Heart right ventricle (tissue), 16 donors: ENCODE measurements at regions not wholly inside any gene's neighbourhood (a gene's known extent, or its start where the extent isn't known, plus 50 kb on each side); places are given as distances from the start of the nearest gene placed in this dataset.

ENCODE experiments used
- ATAC-seq, 8 donors: fragments of 200-7000 bp; cut with Tn5 transposase; one replicate each; pipeline ENCODE4 v1.9.1; 2020; ENCODE audit warnings: mild to moderate bottlenecking in 8 of 8, moderate library complexity in 8 of 8, moderate number of reproducible peaks in 1 of 8
- DNase-seq, 2 donors: peaks; one replicate each; pipeline ENCODE4 v3.0.0-alpha.2; 2020
- H3K27ac ChIP-seq, 10 donors: fragments of 200-600 bp; sonication (generic) in 2 of 10; one replicate each; pipeline versions ENCODE4 v1.5.0 to v1.8.0; 2020 to 2022; ENCODE audit warnings: mild to moderate bottlenecking in 3 of 10
- H3K27me3 ChIP-seq, 7 donors: fragments of 200-600 bp; one replicate each; pipeline ENCODE4 v1.8.0; 2021 to 2022; ENCODE audit warnings: mild to moderate bottlenecking in 2 of 7
- H3K36me3 ChIP-seq, 9 donors: fragments of 200-600 bp; sonication (generic) in 1 of 9; one replicate each; pipeline versions ENCODE4 v1.5.0 to v1.8.0; 2020 to 2022; ENCODE audit warnings: mild to moderate bottlenecking in 2 of 9
- H3K4me1 ChIP-seq, 9 donors: fragments of 200-600 bp; sonication (generic) in 1 of 9; one replicate each; pipeline versions ENCODE4 v1.5.0 to v1.8.0; 2020 to 2022; ENCODE audit warnings: mild to moderate bottlenecking in 4 of 9
- H3K4me3 ChIP-seq, 10 donors: fragments of 200-600 bp; sonication (generic) in 2 of 10; one replicate each; pipeline versions ENCODE4 v1.5.0 to v1.8.0; 2020 to 2022; ENCODE audit warnings: mild to moderate bottlenecking in 7 of 10, moderate library complexity in 2 of 10
- H3K9me3 ChIP-seq, 11 donors: fragments of 200-600 bp in 10 of 11; sonication (generic) in 2 of 11; one replicate each; pipeline versions ENCODE4 v1.5.0 to v1.8.0; 2013 to 2022; ENCODE audit warnings: mild to moderate bottlenecking in 2 of 11, control low read depth in 1 of 11, moderate library complexity in 1 of 11
- CTCF ChIP-seq, 9 donors: fragments of 200-600 bp; sonication (generic) in 2 of 9; IDR thresholded peaks; one replicate each; pipeline versions ENCODE4 v1.5.0 to v1.8.0; 2021 to 2022; ENCODE audit warnings: antibody characterized with exemption in 9 of 9, mild to moderate bottlenecking in 5 of 9, moderate library complexity in 1 of 9
- WGBS, 2 donors: extraction: QIAGEN DNeasy Blood & Tissue Kit; methylation state at CpG; one replicate each; pipeline ENCODE4 v1.1.7; 2013; ENCODE audit warnings: inconsistent platforms in 1 of 2; 5-methylcytosine and 5-hydroxymethylcytosine counted together
- intact Hi-C, 10 donors: fragments of 100-400 bp; cut with DNase I; formaldehyde crosslinking; loops; one replicate each; pipeline versions ENCODE4 v1.11.1 to v1.14.2; 2022
- donor health status: Arrhythmogenic right ventricular cardiomyopathy.
- donor health status: ischemic (EF 13 %, LVEDD 7.1; RV severe dilation, severe dysfunction).
- donor health status: healthy with polysubstance abuse.
- donor health status: DM: no; HTN: yes; CAD: no.
- donor health status: DM: no; HTN: no; CAD: no.
- donor health status: ischemic (EF 25% LVEDD 6.9; RV normal size, moderate dysfunction).
- donor health status: ischemic (EF 25% LVEDD 5.7; RV mildly dilated, moderate dysfunction).
- donor health status: healthy.
- donor health status: DM: yes; HTN: yes; CAD: no.
- donor health status: Ischemic cardiomyopathy.
- donor health status: ischemic (EF 35%, LVEDD 5.7; RV mildly dilated, moderate dysfunction).
- donor health status: nonischemic (EF 11% LVEDD 7.7; RV severe dilation, severe dysfunction).
- donor health status: DM: yes; HTN: yes; CAD: no.
- donor health status: PGD.
- donor health status: ischemic (EF 29% LVEDD 5.4; RV normal size, mild dysfunction).
- donor health status: nonischemic (EF 23%, LVEDD 6.1; RV moderate dilation, normal function).

GRCh38 chr22:48331266-48331665 is 1496.4 kb downstream of the BRD1 start:
- peaks cover 0 to 20% (median 16%) of the 10 kb centered on the region in 7 donors for H3K27me3 ChIP-seq
- H3K4me1 ChIP-seq = no peaks in the 10 kb centered on the region
- peaks cover 0 to 29% (median 10%) of the 10 kb centered on the region in 11 donors for H3K9me3 ChIP-seq
- no peak overlapping the region for H3K27ac ChIP-seq
- intact Hi-C loops = no loop called here
- no peaks in the 10 kb centered on the region for H3K36me3 ChIP-seq
- ATAC-seq (no peak), DNase-seq (no peak)
- WGBS, 2 donors = 81% methylated on average over 9 of the region's 9 CpGs
- no peak overlapping the region for H3K4me3 ChIP-seq
- no peak for TF ChIP-seq CTCF (IDR thresholded peaks at IDR 0.05)

GRCh38 chr22:48327721-48328120 is 1500.0 kb downstream of the BRD1 start:
- intact Hi-C loops = no loop called here

GRCh38 chr22:48323746-48324145 is 1503.9 kb downstream of the BRD1 start:
- intact Hi-C loops = no loop called here
- 85 to 90% methylated on average over 7 of the region's 7 CpGs for WGBS, 2 donors
- H3K36me3 ChIP-seq = no peaks in the 10 kb centered on the region
- no peaks in the 10 kb centered on the region for H3K4me1 ChIP-seq
- no peak overlapping the region for H3K27ac ChIP-seq
- H3K27me3 ChIP-seq = peaks cover 0 to 21% (median 11%) of the 10 kb centered on the region in 7 donors
- no peak overlapping the region for H3K4me3 ChIP-seq
- ATAC-seq (no peak), DNase-seq (no peak)
- no peak for TF ChIP-seq CTCF (IDR thresholded peaks at IDR 0.05)
- H3K9me3 ChIP-seq = peaks cover 0 to 39% (median 4%) of the 10 kb centered on the region in 11 donors

More at GRCh38 chr22:48327721-48328120, 1500.0 kb downstream of the BRD1 start:
- Histone ChIP-seq H3K4me1 (no peaks in the 10 kb centered on the region), H3K27ac (no peak overlapping the region), H3K4me3 (no peak overlapping the region), H3K27me3 (peaks cover 0 to 4% (median 0%) of the 10 kb centered on the region in 7 donors), H3K9me3 (peaks cover 0 to 54% (median 12%) of the 10 kb centered on the region in 11 donors), H3K36me3 (no peaks in the 10 kb centered on the region)
- ATAC-seq (no peak), DNase-seq (no peak)
- WGBS, 2 donors = 82 to 87% methylated on average over 11 of the region's 11 CpGs
- TF ChIP-seq CTCF (IDR thresholded peaks at IDR 0.05) = no peak

- no peak for ATAC-seq
- H3K27me3 ChIP-seq = peaks cover 0 to 21% (median 13%) of the 10 kb centered on the region in 7 donors
- H3K27ac ChIP-seq = no peak overlapping the region
- 94 to 95% methylated on average over 2 of the region's 2 CpGs for WGBS, 2 donors
- no peak for DNase-seq
- no peak overlapping the region for H3K4me3 ChIP-seq
- peaks cover 0 to 30% (median 4%) of the 10 kb centered on the region in 11 donors for H3K9me3 ChIP-seq
- H3K36me3 ChIP-seq = no peaks in the 10 kb centered on the region
- H3K4me1 ChIP-seq = no peaks in the 10 kb centered on the region
- intact Hi-C loops = no loop called here
- no peak for TF ChIP-seq CTCF (IDR thresholded peaks at IDR 0.05)
Observed at GRCh38 chr22:48322907-48323306, 1504.8 kb downstream of the BRD1 start.
